ENCODE measurements at regions not wholly inside any gene's neighbourhood (a gene's known extent, or its start where the extent isn't known, plus 50 kb on each side); places are given as distances from the start of the nearest gene placed in this dataset.
"Not testable (repeated sequence)": the region's sequence is repeated elsewhere in the genome, so short reads cannot be mapped to it uniquely, and the experiment has no call there.

DNA sequence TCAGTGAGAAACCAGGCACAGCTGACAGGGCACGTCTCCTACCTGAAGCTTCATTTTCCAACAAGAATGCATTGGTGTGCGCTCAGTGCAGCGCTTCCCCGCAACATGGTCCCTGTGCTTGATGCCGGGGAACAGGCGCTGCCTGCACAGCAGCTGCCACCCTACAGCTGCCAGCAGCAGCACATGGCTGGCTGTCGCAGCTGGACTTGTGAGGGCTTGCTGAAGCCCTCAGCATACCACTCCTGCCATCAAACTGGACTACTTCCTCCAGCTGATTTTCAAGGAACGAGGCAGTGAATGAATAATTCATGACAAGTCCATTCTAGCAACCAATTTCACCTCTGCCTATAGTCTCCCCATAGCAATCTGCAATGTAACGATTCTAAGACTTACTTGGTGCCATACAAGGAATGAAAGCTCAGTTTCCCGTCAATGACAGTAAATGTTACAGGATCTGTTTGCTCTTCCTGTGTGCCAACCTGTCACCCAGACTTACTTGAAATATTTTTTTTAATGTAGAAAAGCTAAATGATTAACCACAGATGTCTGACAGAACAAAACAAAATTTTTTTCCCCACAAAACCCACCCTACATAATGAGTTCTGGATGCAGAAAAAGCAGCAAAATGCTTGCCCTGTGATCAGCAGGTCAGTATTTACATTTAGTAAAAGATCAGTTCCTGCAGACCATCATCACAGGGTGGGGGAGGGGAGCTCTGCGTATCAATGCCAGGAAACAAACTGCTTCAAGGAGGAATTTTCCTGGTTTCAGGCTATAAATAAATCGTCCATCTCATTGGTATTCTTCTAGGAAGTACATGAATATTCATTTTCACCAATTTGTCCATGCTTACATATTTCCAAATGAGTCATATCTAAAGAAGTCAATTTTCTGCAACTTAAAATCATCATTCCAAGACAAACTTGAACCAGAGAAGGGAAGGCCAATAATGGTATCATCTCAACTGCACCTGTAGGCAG is 140.6 kb downstream of the ALOX5 start:
- no peak overlapping the region for H3K4me3 ChIP-seq
- H3K9me3 ChIP-seq: no peaks in the 10 kb centered on the region
- intact Hi-C loops (cut with DNase I): no loop called here
- TF ChIP-seq, protein P1, sequence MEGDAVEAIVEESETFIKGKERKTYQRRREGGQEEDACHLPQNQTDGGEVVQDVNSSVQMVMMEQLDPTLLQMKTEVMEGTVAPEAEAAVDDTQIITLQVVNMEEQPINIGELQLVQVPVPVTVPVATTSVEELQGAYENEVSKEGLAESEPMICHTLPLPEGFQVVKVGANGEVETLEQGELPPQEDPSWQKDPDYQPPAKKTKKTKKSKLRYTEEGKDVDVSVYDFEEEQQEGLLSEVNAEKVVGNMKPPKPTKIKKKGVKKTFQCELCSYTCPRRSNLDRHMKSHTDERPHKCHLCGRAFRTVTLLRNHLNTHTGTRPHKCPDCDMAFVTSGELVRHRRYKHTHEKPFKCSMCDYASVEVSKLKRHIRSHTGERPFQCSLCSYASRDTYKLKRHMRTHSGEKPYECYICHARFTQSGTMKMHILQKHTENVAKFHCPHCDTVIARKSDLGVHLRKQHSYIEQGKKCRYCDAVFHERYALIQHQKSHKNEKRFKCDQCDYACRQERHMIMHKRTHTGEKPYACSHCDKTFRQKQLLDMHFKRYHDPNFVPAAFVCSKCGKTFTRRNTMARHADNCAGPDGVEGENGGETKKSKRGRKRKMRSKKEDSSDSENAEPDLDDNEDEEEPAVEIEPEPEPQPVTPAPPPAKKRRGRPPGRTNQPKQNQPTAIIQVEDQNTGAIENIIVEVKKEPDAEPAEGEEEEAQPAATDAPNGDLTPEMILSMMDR (IDR thresholded peaks at IDR 0.05): no peak
- no peaks in the 10 kb centered on the region for H3K36me3 ChIP-seq
- no peak overlapping the region for H3K27ac ChIP-seq
- no peaks in the 10 kb centered on the region for H3K27me3 ChIP-seq
- ATAC-seq (no peak), DNase-seq (no peak)
- H3K4me1 ChIP-seq: peaks cover 8% of the 10 kb centered on the region

DNA sequence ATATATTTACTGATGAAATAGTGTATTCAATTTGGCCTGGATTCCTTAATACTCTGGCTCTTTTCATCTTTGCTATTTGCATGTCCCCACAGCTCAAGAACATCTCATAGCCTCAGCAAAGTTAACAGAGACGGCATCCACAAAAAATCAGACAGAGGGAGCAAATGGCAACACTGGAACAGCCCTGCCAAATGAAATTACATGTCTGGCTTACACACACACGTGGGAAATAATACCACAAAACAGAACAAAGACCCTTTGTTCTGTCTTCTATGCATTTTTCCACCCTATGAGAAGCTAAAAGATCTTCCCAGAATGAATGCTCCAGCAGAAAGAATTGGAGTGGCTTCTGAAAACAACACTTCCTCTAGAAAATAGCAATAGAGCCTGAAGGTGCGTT is 139.5 kb downstream of the ALOX5 start:
- DNase-seq (no peak), ATAC-seq (no peak)
- no peak overlapping the region for H3K27ac ChIP-seq
- no peaks in the 10 kb centered on the region for H3K27me3 ChIP-seq
- TF ChIP-seq, protein P1 (IDR thresholded peaks at IDR 0.05): no peak
- H3K9me3 ChIP-seq: no peaks in the 10 kb centered on the region
- no peaks in the 10 kb centered on the region for H3K36me3 ChIP-seq
- no peak overlapping the region for H3K4me3 ChIP-seq
- H3K4me1 ChIP-seq: peaks cover 8% of the 10 kb centered on the region
- intact Hi-C loops (cut with DNase I): no loop called here

DNA sequence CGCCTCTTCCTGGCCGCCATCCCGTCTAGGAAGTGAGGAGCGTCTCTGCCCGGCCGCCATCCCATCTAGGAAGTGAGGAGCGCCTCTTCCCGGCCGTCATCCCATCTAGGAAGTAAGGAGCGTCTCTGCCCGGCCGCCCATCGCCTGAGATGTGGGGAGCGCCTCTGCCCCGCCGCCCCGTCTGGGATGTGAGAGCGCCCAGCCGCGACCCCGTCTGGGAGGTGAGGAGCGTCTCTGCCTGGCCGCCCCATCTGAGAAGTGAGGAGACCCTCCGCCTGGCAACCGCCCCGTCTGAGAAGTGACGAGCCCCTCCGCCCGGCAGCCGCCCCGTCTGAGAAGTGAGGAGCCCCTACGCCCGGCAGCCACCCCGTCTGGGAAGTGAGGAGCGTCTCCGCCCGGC is 137.9 kb downstream of the ALOX5 start:
- intact Hi-C loops (cut with DNase I); H3K4me1 ChIP-seq; DNase-seq; H3K27me3 ChIP-seq; H3K9me3 ChIP-seq; H3K4me3 ChIP-seq; H3K27ac ChIP-seq; ATAC-seq; H3K36me3 ChIP-seq: not testable (repeated sequence)

DNA sequence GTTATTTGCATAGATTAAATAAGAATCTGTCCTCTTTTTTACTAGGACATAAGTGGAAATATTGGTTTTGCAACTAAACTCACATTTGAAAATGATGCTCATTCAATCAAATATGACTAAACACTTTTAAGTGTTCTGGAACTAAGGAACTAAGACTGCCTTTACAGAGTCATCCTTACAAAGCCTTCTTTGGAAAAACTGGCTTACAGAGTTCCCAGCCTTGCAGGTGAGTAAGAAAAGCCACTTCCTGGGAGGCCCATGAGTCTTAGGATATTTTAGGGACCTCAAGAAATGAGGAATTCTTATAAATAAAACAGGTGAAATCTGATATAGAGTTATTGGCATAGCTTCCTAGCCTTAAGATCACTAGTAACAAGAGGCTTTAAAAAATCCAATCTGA is 135.5 kb downstream of the ALOX5 start:
- H3K36me3 ChIP-seq: no peaks in the 10 kb centered on the region
- ATAC-seq (no peak), DNase-seq (no peak)
- no peaks in the 10 kb centered on the region for H3K27me3 ChIP-seq
- H3K27ac ChIP-seq: no peak overlapping the region
- intact Hi-C loops (cut with DNase I): no loop called here
- H3K9me3 ChIP-seq: no peaks in the 10 kb centered on the region
- TF ChIP-seq, protein P1 (IDR thresholded peaks at IDR 0.05): no peak
- H3K4me3 ChIP-seq: no peak overlapping the region
- H3K4me1 ChIP-seq: peaks cover under 1% of the 10 kb centered on the region

DNA sequence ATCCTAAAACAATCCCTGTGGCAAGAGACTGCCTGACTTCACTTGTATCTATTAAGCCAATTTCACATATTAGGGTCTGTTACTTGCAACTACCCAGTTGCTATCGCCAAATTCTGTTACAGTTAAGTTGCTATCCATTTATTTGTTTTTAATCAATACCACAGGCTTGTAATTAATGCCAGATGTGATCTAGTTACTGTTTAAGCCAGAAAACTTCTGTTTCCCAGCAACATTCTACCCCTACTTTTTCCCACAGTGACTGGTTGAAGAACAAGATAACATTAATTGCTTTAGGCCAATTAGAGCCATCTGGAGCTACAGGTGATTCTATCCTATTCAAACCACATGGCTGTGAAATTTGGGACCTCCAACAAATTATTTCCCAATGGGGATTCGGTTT is 131.3 kb downstream of the ALOX5 start:
- ATAC-seq (no peak), DNase-seq (no peak)
- Histone ChIP-seq H3K36me3 (no peaks in the 10 kb centered on the region), H3K27me3 (no peaks in the 10 kb centered on the region), H3K4me1 (no peaks in the 10 kb centered on the region), H3K27ac (no peak overlapping the region), H3K4me3 (no peak overlapping the region), H3K9me3 (no peaks in the 10 kb centered on the region)
- TF ChIP-seq, protein P1 (IDR thresholded peaks at IDR 0.05): no peak
- intact Hi-C loops (cut with DNase I): no loop called here

DNA sequence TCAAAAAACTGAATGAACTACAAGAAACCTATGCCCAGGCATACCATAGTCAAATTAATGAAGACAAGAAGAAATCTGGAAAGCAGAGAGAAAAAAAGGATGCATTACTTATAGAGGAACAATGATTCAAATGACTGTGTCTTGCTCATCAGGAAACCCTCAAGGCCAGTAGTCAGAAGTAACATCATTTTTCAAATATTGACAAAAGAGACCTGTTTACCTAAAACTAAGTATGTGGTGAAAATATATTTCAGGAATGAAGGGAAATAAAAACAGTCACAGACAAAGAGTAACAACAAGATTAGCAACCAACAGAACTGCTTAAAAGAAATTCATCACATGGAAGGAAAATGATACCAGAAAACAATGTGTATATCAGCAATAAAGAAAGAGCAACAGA is 128.4 kb downstream of the ALOX5 start:
- no peaks in the 10 kb centered on the region for H3K9me3 ChIP-seq
- intact Hi-C loops (cut with DNase I): no loop called here
- no peaks in the 10 kb centered on the region for H3K36me3 ChIP-seq
- no peak for DNase-seq
- H3K27ac ChIP-seq: no peak overlapping the region
- H3K4me1 ChIP-seq: no peaks in the 10 kb centered on the region
- no peaks in the 10 kb centered on the region for H3K27me3 ChIP-seq
- TF ChIP-seq, protein P1 (IDR thresholded peaks at IDR 0.05): no peak
- H3K4me3 ChIP-seq: no peak overlapping the region
- no peak for ATAC-seq
